ENCODE measurements at regions not wholly inside any gene's neighbourhood (a gene's known extent, or its start where the extent isn't known, plus 50 kb on each side); places are given as distances from the start of the nearest gene placed in this dataset.

GRCh38 chr7:20035279-20035875 is 181.8 kb downstream of the MACC1 start:
- no peak overlapping the region for H3K4ac ChIP-seq (replicated peaks; ENCODE audit: insufficient read length, low read depth, low read length)
- H3K27ac ChIP-seq (ENCODE audit: low read depth, low read length) = no peak overlapping the region
- H3K23me2 ChIP-seq (ENCODE audit: low read depth, low read length) = no peaks in the 10 kb centered on the region
- no peak overlapping the region for H3K4me3 ChIP-seq (ENCODE audit: extremely low read depth in 1 of 4, insufficient read depth in 2 of 4, low read depth in 3 of 4, low read length in 4 of 4)
- peaks cover 0 to 7% (median 1%) of the 10 kb centered on the region in 4 experiments; a peak in 1 of 8 replicates for H3K36me3 ChIP-seq (ENCODE audit: control insufficient read depth in 2 of 4, insufficient read depth in 4 of 4, low read length in 3 of 4)
- H4K5ac ChIP-seq (ENCODE audit: insufficient read length, low read depth, low read length) = no peak overlapping the region
- no peaks in the 10 kb centered on the region for H3K27me3 ChIP-seq (replicated peaks in 1 of 4; ENCODE audit: control insufficient read depth in 3 of 4, extremely low read depth in 1 of 4, insufficient read depth in 3 of 4, low read length in 3 of 4)
- no peak overlapping the region for H3K18ac ChIP-seq (ENCODE audit: extremely low read depth, low read length)
- H3K9me3 ChIP-seq (ENCODE audit: insufficient read depth in 2 of 2, low read depth in 1 of 2, low read length in 1 of 2) = no peaks in the 10 kb centered on the region
- no peak overlapping the region for H3K4me2 ChIP-seq (ENCODE audit: insufficient read depth in 1 of 2, low read depth in 2 of 2, low read length in 2 of 2)
- WGBS, 2 experiments (ENCODE audit: extremely low coverage in 1 of 2, insufficient coverage in 1 of 2, insufficient read length in 1 of 2, insufficient replicate concordance in 2 of 2, low coverage in 1 of 2, low lambda C conversion rate in 2 of 2, missing lambda C conversion rate in 1 of 2) = 98% methylated on average over 5 of the region's 5 CpGs; no CpG with 5 or more reads in 1 of the 2 experiments
- no peak overlapping the region for H2AK5ac ChIP-seq (ENCODE audit: low read depth, low read length)
- H3K23ac ChIP-seq (ENCODE audit: insufficient read length) = no peak overlapping the region
- no peaks in the 10 kb centered on the region for H4K20me1 ChIP-seq (replicated peaks in 1 of 2; ENCODE audit: control insufficient read depth in 1 of 2, insufficient read depth in 2 of 2, low read length in 2 of 2)
- no peak overlapping the region for H3K56ac ChIP-seq (replicated peaks; ENCODE audit: insufficient read length, low read depth, low read length)
- H4K8ac ChIP-seq (ENCODE audit: extremely low read depth, insufficient read depth, low read length) = no peak overlapping the region
- peaks cover 0 to 9% (median 1%) of the 10 kb centered on the region in 4 experiments; a peak in 4 of 7 replicates for H3K4me1 ChIP-seq (replicated peaks in 1 of 4; ENCODE audit: control insufficient read depth in 3 of 4, insufficient read depth in 4 of 4, low read length in 3 of 4)
- H4K91ac ChIP-seq (replicated peaks; ENCODE audit: insufficient read length, low read length) = no peak overlapping the region
- DNase-seq (ENCODE audit: low read depth in 1 of 2, low spot score in 2 of 2) = no peak
- TF ChIP-seq TEAD4 (IDR thresholded peaks at IDR 0.05; ENCODE audit: low read depth, low read length) (no peak), RAD21 (IDR thresholded peaks at IDR 0.05 in 1 of 2, conservative IDR thresholded peaks at IDR 0.05 in 1 of 2; ENCODE audit: low read depth in 2 of 2, low read length in 2 of 2) (peak; percentile 17 to 27; a peak in 2 of 4 replicates), KDM5A (IDR thresholded peaks at IDR 0.05; ENCODE audit: low read length) (no peak), SRF (IDR thresholded peaks at IDR 0.05; ENCODE audit: low read depth, low read length) (no peak), CTCF (IDR thresholded peaks at IDR 0.05; ENCODE audit: control extremely low read depth in 1 of 3, insufficient read depth in 1 of 3, low read depth in 1 of 3, low read length in 3 of 3) (peak in 1 of 3 experiments; percentile 10; a peak in 2 of 4 replicates)
- H3K79me2 ChIP-seq (ENCODE audit: control insufficient read depth in 1 of 2, insufficient read depth in 2 of 2, low read length in 2 of 2) = peaks cover 0 to 10% of the 10 kb centered on the region in 2 experiments; a peak in 1 of 4 replicates
- CTCF ChIA-PET (ENCODE audit: partially characterized antibody) = no interaction called here
- no peak overlapping the region for H3K14ac ChIP-seq (ENCODE audit: insufficient read length)
- H2BK120ac ChIP-seq (replicated peaks; ENCODE audit: low read depth, low read length) = no peak overlapping the region
- no peak overlapping the region for H2BK20ac ChIP-seq (ENCODE audit: low read length)
- H2BK15ac ChIP-seq (ENCODE audit: low read length) = no peak overlapping the region
- H3K9ac ChIP-seq (replicated peaks in 1 of 4; ENCODE audit: extremely low read depth in 1 of 4, low read depth in 3 of 4, low read length in 3 of 4) = no peak overlapping the region
- no peak for FAIRE-seq
- no peak overlapping the region for H2BK12ac ChIP-seq (ENCODE audit: low read depth, low read length)
- POLR2A ChIA-PET (ENCODE audit: partially characterized antibody) = no interaction called here
- H3K79me1 ChIP-seq (ENCODE audit: low read depth, low read length) = no peaks in the 10 kb centered on the region; the same call in 1 of the 2 replicates
- no peak overlapping the region for H2AFZ ChIP-seq (ENCODE audit: low read length)
- H2BK5ac ChIP-seq (ENCODE audit: low read depth, low read length) = peak overlapping the region; percentile 9; the same call in 1 of the 2 replicates

Measured in H1 (cell line).